ENCODE measurements at regions not wholly inside any gene's neighbourhood (a gene's known extent, or its start where the extent isn't known, plus 50 kb on each side); places are given as distances from the start of the nearest gene placed in this dataset.

GRCh38 chr2:71950256-71951082, 197.2 kb downstream of the CYP26B1 start:
- POLR2A ChIA-PET = no interaction called here
- Mint-ChIP-seq H3K9me3 (peaks cover 1% of the 10 kb centered on the region), H3K27ac (no peak overlapping the region), H3K36me3 (no peaks in the 10 kb centered on the region), H3K4me3 (no peak overlapping the region), H3K4me1 (no peaks in the 10 kb centered on the region), H3K27me3 (no peaks in the 10 kb centered on the region)
- no peak for ATAC-seq (ENCODE audit: low read depth)
- no peak for DNase-seq

- H3K27ac Mint-ChIP-seq = no peak overlapping the region
- DNase-seq (no peak), ATAC-seq (ENCODE audit: low read depth) (no peak)
- H3K36me3 Mint-ChIP-seq = no peaks in the 10 kb centered on the region
- POLR2A ChIA-PET = no interaction called here
- H3K9me3 Mint-ChIP-seq = no peaks in the 10 kb centered on the region
- no peak overlapping the region for H3K4me3 Mint-ChIP-seq
- no peaks in the 10 kb centered on the region for H3K4me1 Mint-ChIP-seq
- H3K27me3 Mint-ChIP-seq = no peaks in the 10 kb centered on the region
Measured at GRCh38 chr2:71949537-71949798, 198.2 kb downstream of the CYP26B1 start.

- H3K27ac Mint-ChIP-seq = no peak overlapping the region
- DNase-seq (no peak), ATAC-seq (ENCODE audit: low read depth) (no peak)
- no peaks in the 10 kb centered on the region for H3K36me3 Mint-ChIP-seq
- no peak overlapping the region for H3K4me3 Mint-ChIP-seq
- H3K9me3 Mint-ChIP-seq = no peaks in the 10 kb centered on the region
- no peaks in the 10 kb centered on the region for H3K27me3 Mint-ChIP-seq
- POLR2A ChIA-PET = no interaction called here
- H3K4me1 Mint-ChIP-seq = no peaks in the 10 kb centered on the region
Measured at GRCh38 chr2:71948781-71949536, 198.7 kb downstream of the CYP26B1 start.

GRCh38 chr2:71947809-71948208, 199.9 kb downstream of the CYP26B1 start:
- POLR2A ChIA-PET = no interaction called here
- no peaks in the 10 kb centered on the region for H3K4me1 Mint-ChIP-seq
- no peaks in the 10 kb centered on the region for H3K27me3 Mint-ChIP-seq
- H3K27ac Mint-ChIP-seq = no peak overlapping the region
- no peaks in the 10 kb centered on the region for H3K36me3 Mint-ChIP-seq
- DNase-seq (no peak), ATAC-seq (ENCODE audit: low read depth) (no peak)
- no peaks in the 10 kb centered on the region for H3K9me3 Mint-ChIP-seq
- H3K4me3 Mint-ChIP-seq = no peak overlapping the region

GRCh38 chr2:71945603-71945959, 202.1 kb downstream of the CYP26B1 start:
- H3K4me1 Mint-ChIP-seq = no peaks in the 10 kb centered on the region
- DNase-seq (no peak), ATAC-seq (ENCODE audit: low read depth) (no peak)
- H3K9me3 Mint-ChIP-seq = no peaks in the 10 kb centered on the region
- H3K4me3 Mint-ChIP-seq = no peak overlapping the region
- H3K27me3 Mint-ChIP-seq = peaks cover 2% of the 10 kb centered on the region
- POLR2A ChIA-PET = no interaction called here
- H3K36me3 Mint-ChIP-seq = no peaks in the 10 kb centered on the region
- H3K27ac Mint-ChIP-seq = no peak overlapping the region

GRCh38 chr2:71944806-71945602, 202.7 kb downstream of the CYP26B1 start:
- DNase-seq = no peak
- POLR2A ChIA-PET = no interaction called here
- H3K27me3 Mint-ChIP-seq = peaks cover 2% of the 10 kb centered on the region
- H3K36me3 Mint-ChIP-seq = no peaks in the 10 kb centered on the region
- H3K4me3 Mint-ChIP-seq = no peak overlapping the region
- no peaks in the 10 kb centered on the region for H3K4me1 Mint-ChIP-seq
- no peaks in the 10 kb centered on the region for H3K9me3 Mint-ChIP-seq
- no peak overlapping the region for H3K27ac Mint-ChIP-seq
- ATAC-seq (ENCODE audit: low read depth) = no peak

GRCh38 chr2:71944183-71944550, 203.5 kb downstream of the CYP26B1 start:
- no peak overlapping the region for H3K4me3 Mint-ChIP-seq
- H3K9me3 Mint-ChIP-seq = no peaks in the 10 kb centered on the region
- ATAC-seq (ENCODE audit: low read depth) (no peak), DNase-seq (no peak)
- no peaks in the 10 kb centered on the region for H3K36me3 Mint-ChIP-seq
- no peaks in the 10 kb centered on the region for H3K4me1 Mint-ChIP-seq
- H3K27me3 Mint-ChIP-seq = peaks cover 2% of the 10 kb centered on the region
- POLR2A ChIA-PET = no interaction called here
- no peak overlapping the region for H3K27ac Mint-ChIP-seq

- H3K27ac Mint-ChIP-seq = no peak overlapping the region
- no peak overlapping the region for H3K4me3 Mint-ChIP-seq
- peaks cover 2% of the 10 kb centered on the region for H3K27me3 Mint-ChIP-seq
- POLR2A ChIA-PET = no interaction called here
- H3K4me1 Mint-ChIP-seq = no peaks in the 10 kb centered on the region
- ATAC-seq (ENCODE audit: low read depth) (no peak), DNase-seq (no peak)
- no peaks in the 10 kb centered on the region for H3K36me3 Mint-ChIP-seq
- H3K9me3 Mint-ChIP-seq = no peaks in the 10 kb centered on the region
Measured at GRCh38 chr2:71943238-71944182, 204.2 kb downstream of the CYP26B1 start.

- DNase-seq (no peak), ATAC-seq (ENCODE audit: low read depth) (no peak)
- Mint-ChIP-seq H3K27ac (no peak overlapping the region), H3K4me1 (no peaks in the 10 kb centered on the region), H3K27me3 (peaks cover 2% of the 10 kb centered on the region), H3K4me3 (no peak overlapping the region), H3K9me3 (no peaks in the 10 kb centered on the region), H3K36me3 (no peaks in the 10 kb centered on the region)
- POLR2A ChIA-PET = interaction anchor here (0.6 kb wide), 1 partner anchor 135 kb away, joined by 9 read pairs; no protein-coding TSS in a partner anchor
Measured at GRCh38 chr2:71941726-71942525, 205.7 kb downstream of the CYP26B1 start.

GRCh38 chr2:71940695-71941094, 207.0 kb downstream of the CYP26B1 start:
- H3K4me3 Mint-ChIP-seq = no peak overlapping the region
- H3K27me3 Mint-ChIP-seq = peaks cover 2% of the 10 kb centered on the region
- ATAC-seq (ENCODE audit: low read depth) (no peak), DNase-seq (no peak)
- no peaks in the 10 kb centered on the region for H3K4me1 Mint-ChIP-seq
- no peaks in the 10 kb centered on the region for H3K36me3 Mint-ChIP-seq
- no peak overlapping the region for H3K27ac Mint-ChIP-seq
- POLR2A ChIA-PET = no interaction called here
- no peaks in the 10 kb centered on the region for H3K9me3 Mint-ChIP-seq

GRCh38 chr2:71939588-71940535, 207.8 kb downstream of the CYP26B1 start:
- H3K4me1 Mint-ChIP-seq = no peaks in the 10 kb centered on the region
- ATAC-seq (ENCODE audit: low read depth) = no peak
- POLR2A ChIA-PET = no interaction called here

More at GRCh38 chr2:71939588-71940535, 207.8 kb downstream of the CYP26B1 start:
- peaks cover 2% of the 10 kb centered on the region for H3K27me3 Mint-ChIP-seq
- H3K9me3 Mint-ChIP-seq = no peaks in the 10 kb centered on the region
- no peak overlapping the region for H3K27ac Mint-ChIP-seq
- H3K4me3 Mint-ChIP-seq = no peak overlapping the region
- no peak for DNase-seq
- no peaks in the 10 kb centered on the region for H3K36me3 Mint-ChIP-seq

Measured in activated naive CD8-positive, alpha-beta T cell treated with anti-CD3 and anti-CD28 coated beads, Interleukin-2, amount 10 ng/mL, durations not matched to agents 7 days and 5 days (primary cell).